DND-41 (cell line): ENCODE measurements at regions not wholly inside any gene's neighbourhood (a gene's known extent, or its start where the extent isn't known, plus 50 kb on each side); places are given as distances from the start of the nearest gene placed in this dataset.

Source experiments
- ATAC-seq: fragments of 200-7000 bp; cut with Tn5 transposase; 3 replicates; pipeline ENCODE4 v1.9.1; 2021; ENCODE audit warnings: low read depth; ENCODE audit not compliant: insufficient read depth
- DNase-seq: peaks from one replicate; pipeline ENCODE4 v3.0.0-alpha.2; 2020
- H2AFZ ChIP-seq: 2 replicates; pipeline ENCODE4 v1.6.0; 2012; ENCODE audit warnings: low read depth, low read length
- H3K27ac ChIP-seq: 2 replicates; pipeline ENCODE4 v1.5.1; 2012; ENCODE audit warnings: low read length, inconsistent platforms
- H3K27me3 ChIP-seq: fragments of 200-600 bp; sonication (generic); 2 replicates; pipeline ENCODE4 v1.6.0; 2012; ENCODE audit warnings: low read length, mild to moderate bottlenecking, inconsistent platforms; ENCODE audit not compliant: insufficient read depth, poor library complexity
- H3K36me3 ChIP-seq: 2 replicates; pipeline ENCODE4 v1.5.1; 2012; ENCODE audit warnings: low read length, inconsistent platforms; ENCODE audit not compliant: insufficient read depth
- H3K4me1 ChIP-seq: 2 replicates; pipeline ENCODE4 v1.5.1; 2012; ENCODE audit warnings: mild to moderate bottlenecking, low read length; ENCODE audit not compliant: insufficient read depth
- H3K4me2 ChIP-seq: 2 replicates; pipeline ENCODE4 v1.6.0; 2012; ENCODE audit warnings: mild to moderate bottlenecking, moderate library complexity, low read length, inconsistent platforms; ENCODE audit not compliant: insufficient read depth
- H3K4me3 ChIP-seq, 2 experiments: fragments of 200-600 bp in 1 of 2; shearing (Covaris generic) in 1 of 2; 2 replicates each; pipeline ENCODE4 v1.5.1; 2012 to 2016; ENCODE audit warnings: inconsistent platforms in 2 of 2, low read length in 2 of 2, mild to moderate bottlenecking in 2 of 2, low read depth in 1 of 2, moderate library complexity in 1 of 2
- H3K79me2 ChIP-seq: 2 replicates; pipeline ENCODE4 v1.6.0; 2012; ENCODE audit warnings: low read length, inconsistent platforms; ENCODE audit not compliant: insufficient read depth
- H3K9ac ChIP-seq: 2 replicates; pipeline ENCODE4 v1.6.0; 2012; ENCODE audit warnings: low read depth, mild to moderate bottlenecking, inconsistent platforms, low read length, moderate library complexity
- H3K9me3 ChIP-seq: 2 replicates; pipeline ENCODE4 v1.5.1; 2012; ENCODE audit warnings: low read length, moderate library complexity, mild to moderate bottlenecking, inconsistent platforms; ENCODE audit not compliant: insufficient read depth, severe bottlenecking
- H4K20me1 ChIP-seq: 2 replicates; pipeline ENCODE4 v1.6.0; 2012; ENCODE audit warnings: low read length; ENCODE audit not compliant: insufficient read depth
- EZH2 ChIP-seq: IDR thresholded peaks from 3 replicates; pipeline ENCODE4 v1.6.1; 2012; ENCODE audit warnings: borderline replicate concordance, low read depth, mild to moderate bottlenecking, moderate library complexity, low read length, inconsistent platforms; ENCODE audit not compliant: severe bottlenecking
- TF ChIP-seq, protein P1 (sequence below): IDR thresholded peaks from 2 replicates; pipeline ENCODE4 v1.5.1; 2012; ENCODE audit warnings: borderline replicate concordance, low read length, moderate library complexity, mild to moderate bottlenecking; ENCODE audit not compliant: poor library complexity, severe bottlenecking; ENCODE audit errors: extremely low read depth

DNA sequence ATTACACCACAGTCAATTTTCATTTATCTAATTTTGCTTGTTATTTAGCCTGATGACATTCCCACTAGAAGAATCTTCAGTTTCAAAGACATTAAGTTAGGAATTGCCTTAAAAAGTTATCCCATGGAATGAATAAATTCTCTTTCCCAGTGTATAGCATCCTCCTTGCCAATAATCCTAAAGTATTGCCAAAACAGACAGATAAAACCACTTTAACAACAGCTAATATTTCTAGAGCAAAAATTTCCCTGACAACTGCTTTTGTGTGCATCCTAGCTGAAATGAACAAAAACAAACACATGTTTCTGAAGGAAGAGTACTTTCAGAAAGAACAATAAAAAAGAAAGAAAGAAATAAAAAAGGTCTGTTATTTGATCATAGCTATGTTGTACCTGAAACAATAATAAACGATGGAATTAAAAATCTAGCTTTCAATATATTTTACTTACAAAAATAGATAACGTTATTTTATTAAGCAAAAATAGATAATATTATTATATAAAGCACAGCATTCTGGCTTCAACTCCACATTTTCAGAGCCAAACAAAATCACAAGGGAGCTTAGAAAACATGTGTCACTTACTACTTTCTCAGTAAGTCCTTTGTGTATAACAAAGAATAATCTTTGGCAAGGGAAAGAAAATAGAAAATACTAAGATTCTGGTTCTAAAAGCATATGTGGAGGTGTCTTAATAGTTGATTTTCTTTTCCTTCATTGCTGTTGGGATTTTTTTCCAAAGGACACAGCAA, 939.0 kb upstream of the CRIM1 start:
- Histone ChIP-seq H2AFZ (no peak overlapping the region), H3K4me1 (no peaks in the 10 kb centered on the region), H3K4me2 (no peak overlapping the region), H3K36me3 (no peaks in the 10 kb centered on the region), H3K27ac (no peak overlapping the region), H3K9ac (no peak overlapping the region), H3K27me3 (no peaks in the 10 kb centered on the region), H4K20me1 (no peaks in the 10 kb centered on the region), H3K79me2 (no peaks in the 10 kb centered on the region), H3K9me3 (no peaks in the 10 kb centered on the region), H3K4me3 (no peak overlapping the region)
- no peak for ATAC-seq
- no peak for TF ChIP-seq EZH2
- TF ChIP-seq, protein P1, sequence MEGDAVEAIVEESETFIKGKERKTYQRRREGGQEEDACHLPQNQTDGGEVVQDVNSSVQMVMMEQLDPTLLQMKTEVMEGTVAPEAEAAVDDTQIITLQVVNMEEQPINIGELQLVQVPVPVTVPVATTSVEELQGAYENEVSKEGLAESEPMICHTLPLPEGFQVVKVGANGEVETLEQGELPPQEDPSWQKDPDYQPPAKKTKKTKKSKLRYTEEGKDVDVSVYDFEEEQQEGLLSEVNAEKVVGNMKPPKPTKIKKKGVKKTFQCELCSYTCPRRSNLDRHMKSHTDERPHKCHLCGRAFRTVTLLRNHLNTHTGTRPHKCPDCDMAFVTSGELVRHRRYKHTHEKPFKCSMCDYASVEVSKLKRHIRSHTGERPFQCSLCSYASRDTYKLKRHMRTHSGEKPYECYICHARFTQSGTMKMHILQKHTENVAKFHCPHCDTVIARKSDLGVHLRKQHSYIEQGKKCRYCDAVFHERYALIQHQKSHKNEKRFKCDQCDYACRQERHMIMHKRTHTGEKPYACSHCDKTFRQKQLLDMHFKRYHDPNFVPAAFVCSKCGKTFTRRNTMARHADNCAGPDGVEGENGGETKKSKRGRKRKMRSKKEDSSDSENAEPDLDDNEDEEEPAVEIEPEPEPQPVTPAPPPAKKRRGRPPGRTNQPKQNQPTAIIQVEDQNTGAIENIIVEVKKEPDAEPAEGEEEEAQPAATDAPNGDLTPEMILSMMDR, result no peak
- DNase-seq, result no peak

DNA sequence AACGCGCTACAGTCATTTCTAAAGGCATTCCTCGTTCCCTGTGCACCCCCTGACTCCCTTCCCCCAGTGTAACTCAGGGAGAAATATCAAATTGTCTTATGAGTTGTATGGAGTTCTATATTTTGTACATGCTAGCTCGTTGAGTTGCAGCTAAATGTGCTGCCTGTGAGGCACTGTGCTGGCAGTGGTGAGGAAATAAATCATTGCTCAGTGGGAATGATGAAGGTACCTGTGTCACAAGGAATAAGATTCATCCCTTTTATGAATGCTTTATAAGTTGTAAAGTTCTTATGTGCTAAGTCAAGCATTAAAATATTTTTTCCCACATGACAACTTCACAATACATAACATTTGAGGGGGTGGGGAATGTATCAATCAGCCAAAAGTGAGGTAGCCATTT, 939.6 kb upstream of the CRIM1 start:
- Histone ChIP-seq H3K27ac (no peak overlapping the region), H3K9me3 (no peaks in the 10 kb centered on the region), H4K20me1 (no peaks in the 10 kb centered on the region), H3K36me3 (no peaks in the 10 kb centered on the region), H3K79me2 (no peaks in the 10 kb centered on the region), H3K4me3 (no peak overlapping the region), H3K27me3 (no peaks in the 10 kb centered on the region), H2AFZ (no peak overlapping the region), H3K4me2 (no peak overlapping the region), H3K4me1 (no peaks in the 10 kb centered on the region), H3K9ac (no peak overlapping the region)
- DNase-seq, result no peak
- TF ChIP-seq, protein P1, result no peak
- TF ChIP-seq EZH2, result no peak
- ATAC-seq, result no peak

DNA sequence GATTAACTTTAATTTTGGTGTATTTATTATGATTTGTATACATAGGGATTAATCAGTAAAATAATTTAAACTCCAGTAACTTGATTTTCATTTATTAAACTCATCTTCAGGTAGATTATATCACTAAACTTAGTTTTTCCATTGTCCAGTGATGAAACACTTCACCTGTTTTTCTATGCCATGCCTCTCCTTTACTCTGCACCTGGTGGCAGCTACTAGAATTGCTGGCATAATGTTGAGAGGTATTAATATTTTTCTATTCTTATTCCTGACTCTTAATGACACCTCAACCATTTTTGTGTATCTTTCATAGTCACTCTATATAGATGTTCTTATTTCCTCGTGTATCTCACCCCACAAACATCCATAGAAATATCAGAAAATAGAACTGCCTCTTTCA, 940.3 kb upstream of the CRIM1 start:
- ATAC-seq (no peak), DNase-seq (no peak)
- TF ChIP-seq, protein P1, result peak; percentile 24
- no peak for TF ChIP-seq EZH2
- no peak overlapping the region for H3K9ac ChIP-seq
- H3K4me2 ChIP-seq, result no peak overlapping the region
- no peaks in the 10 kb centered on the region for H3K79me2 ChIP-seq
- H3K4me1 ChIP-seq, result no peaks in the 10 kb centered on the region
- H3K27me3 ChIP-seq, result no peaks in the 10 kb centered on the region
- no peak overlapping the region for H3K4me3 ChIP-seq
- no peaks in the 10 kb centered on the region for H3K9me3 ChIP-seq
- H2AFZ ChIP-seq, result no peak overlapping the region
- H4K20me1 ChIP-seq, result no peaks in the 10 kb centered on the region
- no peaks in the 10 kb centered on the region for H3K36me3 ChIP-seq
- H3K27ac ChIP-seq, result no peak overlapping the region
